ENCODE measurements at regions not wholly inside any gene's neighbourhood (a gene's known extent, or its start where the extent isn't known, plus 50 kb on each side); places are given as distances from the start of the nearest gene placed in this dataset.

DNA sequence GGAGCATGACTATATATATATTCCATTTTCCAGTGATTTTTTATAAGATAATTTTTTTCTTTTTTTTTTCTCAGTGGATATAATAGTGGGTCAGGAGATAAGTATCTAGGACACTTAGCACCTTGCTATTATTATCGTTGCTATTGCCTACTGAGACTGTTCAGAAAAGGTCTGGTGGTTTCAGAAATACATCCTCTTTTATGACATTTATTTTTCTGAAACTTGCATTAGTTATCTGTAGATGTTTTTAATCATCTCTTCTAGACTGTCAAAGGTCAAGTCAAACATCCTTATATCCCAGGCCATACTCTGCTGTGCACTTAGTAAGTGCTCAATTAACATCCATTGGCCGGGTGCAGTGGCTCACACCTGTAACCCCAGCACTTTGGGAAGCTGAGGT is 72.9 kb upstream of the MED14 start:
- no peak for TF ChIP-seq POLR2A (IDR thresholded peaks at IDR 0.05)
- TF ChIP-seq, protein P1, sequence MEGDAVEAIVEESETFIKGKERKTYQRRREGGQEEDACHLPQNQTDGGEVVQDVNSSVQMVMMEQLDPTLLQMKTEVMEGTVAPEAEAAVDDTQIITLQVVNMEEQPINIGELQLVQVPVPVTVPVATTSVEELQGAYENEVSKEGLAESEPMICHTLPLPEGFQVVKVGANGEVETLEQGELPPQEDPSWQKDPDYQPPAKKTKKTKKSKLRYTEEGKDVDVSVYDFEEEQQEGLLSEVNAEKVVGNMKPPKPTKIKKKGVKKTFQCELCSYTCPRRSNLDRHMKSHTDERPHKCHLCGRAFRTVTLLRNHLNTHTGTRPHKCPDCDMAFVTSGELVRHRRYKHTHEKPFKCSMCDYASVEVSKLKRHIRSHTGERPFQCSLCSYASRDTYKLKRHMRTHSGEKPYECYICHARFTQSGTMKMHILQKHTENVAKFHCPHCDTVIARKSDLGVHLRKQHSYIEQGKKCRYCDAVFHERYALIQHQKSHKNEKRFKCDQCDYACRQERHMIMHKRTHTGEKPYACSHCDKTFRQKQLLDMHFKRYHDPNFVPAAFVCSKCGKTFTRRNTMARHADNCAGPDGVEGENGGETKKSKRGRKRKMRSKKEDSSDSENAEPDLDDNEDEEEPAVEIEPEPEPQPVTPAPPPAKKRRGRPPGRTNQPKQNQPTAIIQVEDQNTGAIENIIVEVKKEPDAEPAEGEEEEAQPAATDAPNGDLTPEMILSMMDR (IDR thresholded peaks at IDR 0.05 in 4 of 5, conservative IDR thresholded peaks at IDR 0.05 in 1 of 5) = no peak

Measured in gastrocnemius medialis (tissue), 4 donors.